H1 (cell line): ENCODE measurements at regions not wholly inside any gene's neighbourhood (a gene's known extent, or its start where the extent isn't known, plus 50 kb on each side); places are given as distances from the start of the nearest gene placed in this dataset.

Source experiments
- CTCF ChIA-PET: fragments of 300-600 bp; sonication (Branson Sonifier 250); formaldehyde crosslinking; loops from one replicate; lab custom pipeline; 2021; ENCODE audit not compliant: partially characterized antibody; lab: Charles Lee
- POLR2A ChIA-PET: fragments of 300-600 bp; sonication (Branson Sonifier 250); formaldehyde crosslinking; loops from one replicate; lab custom pipeline; 2021; ENCODE audit warnings: inconsistent platforms; ENCODE audit not compliant: partially characterized antibody; lab: Charles Lee
- DNase-seq, 2 experiments: peaks; one replicate each; pipeline versions ENCODE4 v3.0.0 to v3.0.0-alpha.2; 2010 to 2022; ENCODE audit warnings: low spot score in 2 of 2, low read depth in 1 of 2, mixed read lengths in 1 of 2
- FAIRE-seq: peaks from 2 replicates; lab custom pipeline; 2011; peaks lifted over from hg19 to GRCh38; lab: Jason Lieb, UNC
- H2AFZ ChIP-seq: 2 replicates; pipeline ENCODE4 v1.8.1; 2012; ENCODE audit warnings: low read length, inconsistent platforms
- H2AK5ac ChIP-seq: 2 replicates; pipeline ENCODE4 v1.6.1; 2013; ENCODE audit warnings: low read depth, low read length
- H2BK120ac ChIP-seq: replicated peaks from 2 replicates; pipeline ENCODE3; 2013; ENCODE audit warnings: low read depth, low read length, inconsistent platforms
- H2BK12ac ChIP-seq: 2 replicates; pipeline ENCODE4 v1.6.1; 2013; ENCODE audit warnings: low read depth, low read length
- H2BK15ac ChIP-seq: 2 replicates; pipeline ENCODE4 v1.6.1; 2013; ENCODE audit warnings: low read length
- H2BK20ac ChIP-seq: 2 replicates; pipeline ENCODE4 v1.6.1; 2013; ENCODE audit warnings: low read length
- H2BK5ac ChIP-seq: 2 replicates; pipeline ENCODE4 v1.6.1; 2013; ENCODE audit warnings: low read depth, low read length
- H3K14ac ChIP-seq: 2 replicates; pipeline ENCODE4 v1.6.1; 2013; ENCODE audit warnings: inconsistent platforms; ENCODE audit not compliant: insufficient read length
- H3K18ac ChIP-seq: 2 replicates; pipeline ENCODE4 v1.6.1; 2013; ENCODE audit warnings: low read length; ENCODE audit errors: extremely low read depth
- H3K23ac ChIP-seq: 2 replicates; pipeline ENCODE4 v1.6.1; 2013; ENCODE audit warnings: inconsistent platforms; ENCODE audit not compliant: insufficient read length
- H3K23me2 ChIP-seq: 2 replicates; pipeline ENCODE4 v1.6.1; 2013; ENCODE audit warnings: low read depth, low read length
- H3K27ac ChIP-seq: 2 replicates; pipeline ENCODE4 v1.6.1; 2011; ENCODE audit warnings: low read depth, low read length, inconsistent platforms
- H3K27me3 ChIP-seq, 4 experiments: replicated peaks in 1 of 4; 1 replicate in 1 of 4; 2 replicates in 3 of 4; pipeline versions ENCODE4 v1.6.1 to v1.8.1; 2011 to 2013; ENCODE audit warnings: low read length in 3 of 4, mild to moderate bottlenecking in 3 of 4, inconsistent platforms in 2 of 4, mixed read lengths in 2 of 4, moderate library complexity in 1 of 4; ENCODE audit not compliant: control insufficient read depth in 3 of 4, insufficient read depth in 3 of 4; ENCODE audit errors: extremely low read depth in 1 of 4
- H3K36me3 ChIP-seq, 4 experiments: 2 replicates each; pipeline versions ENCODE4 v1.6.1 to v1.8.1; 2011 to 2013; ENCODE audit warnings: mild to moderate bottlenecking in 4 of 4, low read length in 3 of 4, moderate library complexity in 2 of 4, control low read depth in 1 of 4, inconsistent platforms in 1 of 4; ENCODE audit not compliant: insufficient read depth in 4 of 4, control insufficient read depth in 2 of 4
- H3K4ac ChIP-seq: replicated peaks from 2 replicates; pipeline ENCODE3; 2013; ENCODE audit warnings: low read length, low read depth, mixed read lengths, inconsistent platforms; ENCODE audit not compliant: insufficient read length
- H3K4me1 ChIP-seq, 4 experiments: replicated peaks in 1 of 4; 1 replicate in 1 of 4; 2 replicates in 3 of 4; pipeline versions ENCODE4 v1.6.1 to v1.8.1; 2011 to 2013; ENCODE audit warnings: low read length in 3 of 4, inconsistent platforms in 2 of 4, mixed read lengths in 1 of 4; ENCODE audit not compliant: insufficient read depth in 4 of 4, control insufficient read depth in 3 of 4
- H3K4me2 ChIP-seq, 2 experiments: 2 replicates each; pipeline versions ENCODE4 v1.6.1 to v1.8.1; 2011 to 2013; ENCODE audit warnings: low read depth in 2 of 2, low read length in 2 of 2, control low read depth in 1 of 2, inconsistent platforms in 1 of 2, mild to moderate bottlenecking in 1 of 2; ENCODE audit not compliant: insufficient read depth in 1 of 2
- H3K4me3 ChIP-seq, 4 experiments: fragments of 200-600, 300-600 bp in 1 of 4; sonication (generic), shearing (Covaris generic), sonication (Bioruptor Twin) in 1 of 4; 2 replicates each; pipeline versions ENCODE4 v1.5.1 to v1.8.1; 2011 to 2016; ENCODE audit warnings: low read length in 4 of 4, low read depth in 3 of 4, control low read depth in 2 of 4, inconsistent platforms in 2 of 4, mild to moderate bottlenecking in 2 of 4, mixed read lengths in 1 of 4, moderate library complexity in 1 of 4; ENCODE audit not compliant: insufficient read depth in 2 of 4; ENCODE audit errors: extremely low read depth in 1 of 4
- H3K56ac ChIP-seq: replicated peaks from 2 replicates; pipeline ENCODE3; 2013; ENCODE audit warnings: low read depth, mild to moderate bottlenecking, mixed read lengths, low read length, inconsistent platforms; ENCODE audit not compliant: insufficient read length
- H3K79me1 ChIP-seq: 2 replicates; pipeline ENCODE4 v1.6.1; 2013; ENCODE audit warnings: low read depth, low read length, control low read depth
- H3K79me2 ChIP-seq, 2 experiments: 2 replicates each; pipeline versions ENCODE4 v1.6.1 to v1.8.1; 2012 to 2013; ENCODE audit warnings: low read length in 2 of 2, mild to moderate bottlenecking in 2 of 2, inconsistent platforms in 1 of 2; ENCODE audit not compliant: insufficient read depth in 2 of 2, control insufficient read depth in 1 of 2
- H3K9ac ChIP-seq, 4 experiments: replicated peaks in 1 of 4; 1 replicate in 1 of 4; 2 replicates in 3 of 4; pipeline versions ENCODE4 v1.6.1 to v1.8.1; 2011 to 2013; ENCODE audit warnings: low read depth in 3 of 4, low read length in 3 of 4, control low read depth in 2 of 4, mild to moderate bottlenecking in 2 of 4, moderate library complexity in 2 of 4, inconsistent platforms in 1 of 4; ENCODE audit errors: extremely low read depth in 1 of 4
- H3K9me3 ChIP-seq, 2 experiments: 2 replicates each; pipeline versions ENCODE4 v1.6.1 to v1.8.1; 2012 to 2013; ENCODE audit warnings: mild to moderate bottlenecking in 2 of 2, moderate library complexity in 2 of 2, control low read depth in 1 of 2, inconsistent platforms in 1 of 2, low read depth in 1 of 2, low read length in 1 of 2, mixed read lengths in 1 of 2; ENCODE audit not compliant: insufficient read depth in 2 of 2
- H4K20me1 ChIP-seq, 2 experiments: replicated peaks in 1 of 2; 2 replicates each; pipeline versions ENCODE3 to v1.8.1; 2011 to 2013; ENCODE audit warnings: inconsistent platforms in 2 of 2, low read length in 2 of 2, mild to moderate bottlenecking in 1 of 2; ENCODE audit not compliant: insufficient read depth in 2 of 2, control insufficient read depth in 1 of 2
- H4K5ac ChIP-seq: 2 replicates; pipeline ENCODE4 v1.6.1; 2013; ENCODE audit warnings: low read length, low read depth, mixed read lengths, inconsistent platforms; ENCODE audit not compliant: insufficient read length
- H4K8ac ChIP-seq: 2 replicates; pipeline ENCODE4 v1.8.0; 2013; ENCODE audit warnings: mild to moderate bottlenecking, moderate library complexity, low read length, inconsistent platforms; ENCODE audit not compliant: insufficient read depth; ENCODE audit errors: extremely low read depth
- H4K91ac ChIP-seq: replicated peaks from 2 replicates; pipeline ENCODE3; 2013; ENCODE audit warnings: low read length, mixed read lengths, inconsistent platforms; ENCODE audit not compliant: insufficient read length
- JUND ChIP-seq: IDR thresholded peaks from 2 replicates; pipeline ENCODE4 v1.6.1; 2011; ENCODE audit warnings: mild to moderate bottlenecking, improper control_type of control experiment, low read length
- RAD21 ChIP-seq, 2 experiments: IDR thresholded peaks in 1 of 2; conservative IDR thresholded peaks in 1 of 2; 2 replicates each; pipeline ENCODE4 v1.6.1; 2011; ENCODE audit warnings: low read depth in 2 of 2, low read length in 2 of 2, improper control_type of control experiment in 1 of 2, inconsistent platforms in 1 of 2, mild to moderate bottlenecking in 1 of 2, moderate library complexity in 1 of 2
- WGBS, 2 experiments: shearing (Covaris generic) in 1 of 2; methylation state at CpG; one replicate each; pipeline versions ENCODE4 v1.1.6 to v1.1.7; 2013 to 2015; ENCODE audit warnings: low lambda C conversion rate in 2 of 2, mixed read lengths in 2 of 2, inconsistent platforms in 1 of 2, low coverage in 1 of 2, missing lambda C conversion rate in 1 of 2; ENCODE audit not compliant: insufficient replicate concordance in 2 of 2, insufficient coverage in 1 of 2, insufficient read length in 1 of 2; ENCODE audit errors: extremely low coverage in 1 of 2, missing lambda C conversion rate in 1 of 2; 5-methylcytosine and 5-hydroxymethylcytosine counted together

DNA sequence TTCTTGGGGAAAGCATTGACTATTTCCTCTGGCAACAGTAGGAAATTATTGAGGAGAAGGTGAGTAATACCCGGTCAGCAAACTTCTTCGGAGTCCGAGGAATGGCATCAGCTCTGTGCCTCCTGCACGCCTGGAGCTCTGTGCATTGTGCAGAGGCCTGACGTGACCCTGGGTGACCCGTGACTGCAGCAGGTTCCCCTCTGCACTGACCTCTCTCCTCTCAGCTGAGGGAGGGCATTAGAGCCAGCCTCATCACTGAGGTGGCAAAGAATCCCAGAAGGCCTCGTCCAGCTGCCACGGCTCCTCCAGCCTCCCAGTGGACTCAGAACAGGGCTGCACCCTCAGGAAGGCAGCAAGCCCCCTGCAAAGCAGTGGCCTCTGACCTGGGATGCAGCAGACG is 502.9 kb downstream of the CD83 start:
- ChIA-PET POLR2A (no interaction called here), CTCF (interaction anchor here (0.6 to 1.5 kb wide), 3 partner anchors 9 to 187 kb away, joined by 3 read pairs; no protein-coding TSS in a partner anchor)
- Histone ChIP-seq H3K4me3 (no peak overlapping the region), H3K4ac (peak overlapping the region; percentile 33), H3K27ac (no peak overlapping the region), H2BK12ac (no peak overlapping the region; the same call in 1 of the 2 replicates), H3K56ac (no peak overlapping the region), H3K18ac (no peak overlapping the region), H4K91ac (no peak overlapping the region), H2BK20ac (no peak overlapping the region; the same call in 1 of the 2 replicates), H3K79me1 (no peaks in the 10 kb centered on the region), H3K4me1 (peaks cover 5 to 19% (median 12%) of the 10 kb centered on the region in 4 experiments), H3K9me3 (peaks cover 7 to 8% of the 10 kb centered on the region in 2 experiments), H4K20me1 (no peaks in the 10 kb centered on the region), H3K79me2 (no peaks in the 10 kb centered on the region), H2AFZ (no peak overlapping the region), H4K5ac (no peak overlapping the region), H3K4me2 (no peak overlapping the region), H2BK5ac (peak overlapping the region; percentile 60), H4K8ac (no peak overlapping the region), H3K27me3 (no peaks in the 10 kb centered on the region), H3K23ac (no peak overlapping the region), H3K14ac (no peak overlapping the region), H3K9ac (no peak overlapping the region), H3K36me3 (no peaks in the 10 kb centered on the region), H2BK120ac (no peak overlapping the region), H3K23me2 (no peaks in the 10 kb centered on the region; the same call in 1 of the 2 replicates), H2AK5ac (no peak overlapping the region), H2BK15ac (0 out of 2 replicates have a peak overlapping the region, but pooled peaks have one; percentile 83)
- TF ChIP-seq JUND (no peak), RAD21 (IDR thresholded peaks at IDR 0.05 in 1 of 2, conservative IDR thresholded peaks at IDR 0.05 in 1 of 2; ENCODE audit: low read depth in 2 of 2, low read length in 2 of 2) (peak; percentile 4 to 29; a peak in 1 of 4 replicates)
- DNase-seq (no peak), FAIRE-seq (no peak)
- WGBS, 2 experiments, result 93% methylated on average over 9 of the region's 9 CpGs; no CpG with 5 or more reads in 1 of the 2 experiments
